Lower lobe of right lung (tissue), 2 donors: ENCODE measurements at regions not wholly inside any gene's neighbourhood (a gene's known extent, or its start where the extent isn't known, plus 50 kb on each side); places are given as distances from the start of the nearest gene placed in this dataset.

ENCODE experiments used
- ATAC-seq, 2 donors: fragments of 200-7000 bp; cut with Tn5 transposase; one replicate each; pipeline ENCODE4 v1.9.1; 2020 to 2022; ENCODE audit warnings: mild to moderate bottlenecking in 2 of 2, moderate library complexity in 2 of 2
- DNase-seq: peaks from one replicate; pipeline ENCODE4 v3.0.0-alpha.2; 2020
- H3K27ac ChIP-seq: fragments of 200-600 bp; one replicate; pipeline ENCODE4 v1.8.0; 2022
- H3K27me3 ChIP-seq: fragments of 200-600 bp; one replicate; pipeline ENCODE4 v1.8.0; 2022; ENCODE audit warnings: low read depth
- H3K36me3 ChIP-seq: fragments of 200-600 bp; one replicate; pipeline ENCODE4 v1.8.0; 2022; ENCODE audit warnings: mild to moderate bottlenecking
- H3K4me1 ChIP-seq: fragments of 200-600 bp; one replicate; pipeline ENCODE4 v1.8.0; 2022
- H3K4me3 ChIP-seq: fragments of 200-600 bp; one replicate; pipeline ENCODE4 v1.8.0; 2022; ENCODE audit warnings: mild to moderate bottlenecking
- H3K9me3 ChIP-seq: fragments of 200-600 bp; one replicate; pipeline ENCODE4 v1.8.0; 2022
- CTCF ChIP-seq: fragments of 200-600 bp; IDR thresholded peaks from one replicate; pipeline ENCODE4 v1.8.0; 2022; ENCODE audit warnings: antibody characterized with exemption, mild to moderate bottlenecking
- intact Hi-C: fragments of 100-400 bp; cut with DNase I; formaldehyde crosslinking; loops from one replicate; pipeline ENCODE4 v1.11.0; 2022
- donor health status: DM: no; HTN: yes; CAD: no; lungs with severe emphysema.

DNA sequence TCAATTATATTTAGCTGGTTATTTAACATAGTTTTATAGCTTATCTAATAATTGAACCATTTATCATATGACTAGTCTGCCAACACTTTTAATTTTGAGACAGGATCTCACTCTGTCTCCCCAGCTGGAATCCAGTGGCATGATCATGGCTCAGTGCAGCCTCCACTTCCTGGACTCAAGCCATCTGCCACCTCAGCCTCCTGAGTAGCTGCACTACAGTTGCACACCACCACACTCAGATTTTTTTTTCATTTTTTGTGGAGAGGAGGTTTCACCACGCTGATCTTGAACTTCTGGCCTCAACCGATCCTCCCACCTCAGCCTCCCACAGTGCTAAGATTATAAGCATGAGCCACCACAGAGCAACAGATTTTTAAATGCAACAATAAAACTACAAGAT lies 151.4 kb upstream of the MDGA2 start:
- no peaks in the 10 kb centered on the region for H3K36me3 ChIP-seq
- H3K4me3 ChIP-seq, result no peak overlapping the region
- no peaks in the 10 kb centered on the region for H3K4me1 ChIP-seq
- no peaks in the 10 kb centered on the region for H3K27me3 ChIP-seq
- no peaks in the 10 kb centered on the region for H3K9me3 ChIP-seq
- H3K27ac ChIP-seq, result no peak overlapping the region
- ATAC-seq, result no peak
- intact Hi-C loops, result no loop called here
- no peak for DNase-seq
- TF ChIP-seq CTCF, result no peak

GRCh38 chr14:47822326-47822725 lies 146.9 kb upstream of the MDGA2 start:
- no peak for TF ChIP-seq CTCF
- H3K36me3 ChIP-seq, result no peaks in the 10 kb centered on the region
- H3K4me1 ChIP-seq, result no peaks in the 10 kb centered on the region
- H3K27ac ChIP-seq, result no peak overlapping the region
- no peaks in the 10 kb centered on the region for H3K27me3 ChIP-seq
- H3K4me3 ChIP-seq, result no peak overlapping the region
- DNase-seq (no peak), ATAC-seq (no peak)
- intact Hi-C loops, result no loop called here
- H3K9me3 ChIP-seq, result no peaks in the 10 kb centered on the region

DNA sequence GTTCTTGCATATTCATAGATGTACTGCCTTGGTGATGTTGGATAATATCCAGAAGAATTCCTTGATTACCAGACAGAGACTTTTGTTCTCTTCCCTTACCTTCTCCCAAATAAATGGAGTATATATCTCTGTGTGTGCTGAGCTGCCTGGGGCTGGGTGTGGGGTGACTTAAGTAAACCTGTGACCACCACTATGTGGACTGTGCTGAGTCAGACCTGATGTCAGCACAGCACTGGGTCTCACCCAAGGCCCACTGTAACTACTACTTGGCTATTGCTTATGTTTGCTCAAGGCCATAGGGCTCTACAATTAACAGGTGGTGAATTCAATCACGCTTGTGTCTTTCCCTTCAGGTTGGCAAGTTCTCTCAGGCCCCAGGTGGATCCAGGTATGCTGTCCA lies 145.7 kb upstream of the MDGA2 start:
- no peak for TF ChIP-seq CTCF
- H3K9me3 ChIP-seq, result peaks cover 4% of the 10 kb centered on the region
- no peak for DNase-seq
- no peak overlapping the region for H3K4me3 ChIP-seq
- ATAC-seq, result no peak
- no peaks in the 10 kb centered on the region for H3K36me3 ChIP-seq
- no peak overlapping the region for H3K27ac ChIP-seq
- intact Hi-C loops, result no loop called here
- H3K27me3 ChIP-seq, result no peaks in the 10 kb centered on the region
- no peaks in the 10 kb centered on the region for H3K4me1 ChIP-seq

DNA sequence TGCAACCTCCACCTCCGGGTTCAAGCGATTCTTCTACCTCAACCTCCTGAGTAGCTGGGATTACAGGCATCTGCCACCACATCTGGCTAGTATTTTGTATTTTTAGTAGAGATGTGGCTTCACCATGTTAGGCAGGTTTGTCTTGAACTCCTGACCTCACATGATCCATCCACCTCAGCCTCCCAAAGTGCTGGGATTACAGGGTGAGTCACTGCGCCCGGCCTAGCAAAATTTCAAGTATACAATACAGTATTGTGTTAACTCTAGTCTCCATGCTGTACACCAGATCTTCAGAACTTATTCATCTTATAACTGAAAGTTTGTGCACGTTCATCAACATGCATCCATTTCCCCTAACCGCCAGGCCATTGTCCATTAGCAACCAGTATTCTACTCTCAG lies 115.1 kb upstream of the MDGA2 start:
- ATAC-seq, result no peak

DNA sequence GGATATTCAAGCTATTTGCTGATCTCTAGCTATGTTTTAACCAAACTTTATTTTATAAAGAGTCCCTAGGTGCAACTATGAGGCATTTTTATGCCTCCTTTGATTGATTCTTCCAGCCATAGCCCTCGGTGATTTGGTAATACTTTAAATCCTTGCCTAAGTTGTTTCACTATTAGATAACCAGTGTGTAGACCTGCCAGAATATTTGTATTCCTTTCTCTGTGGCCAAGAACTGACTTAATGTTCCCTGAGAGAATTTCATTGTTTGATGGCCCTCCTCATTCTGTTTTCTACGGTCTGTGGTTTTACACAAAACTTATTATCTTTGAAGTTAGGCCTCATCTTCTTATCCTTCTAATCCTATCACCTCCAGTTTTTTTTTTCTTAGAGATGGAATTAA lies 109.7 kb upstream of the MDGA2 start:
- intact Hi-C loops, result no loop called here
- H3K36me3 ChIP-seq, result no peaks in the 10 kb centered on the region
- no peak overlapping the region for H3K27ac ChIP-seq
- no peaks in the 10 kb centered on the region for H3K9me3 ChIP-seq
- DNase-seq (no peak), ATAC-seq (no peak)
- H3K4me3 ChIP-seq, result no peak overlapping the region
- H3K27me3 ChIP-seq, result no peaks in the 10 kb centered on the region
- TF ChIP-seq CTCF, result no peak
- H3K4me1 ChIP-seq, result no peaks in the 10 kb centered on the region

More for the DNA sequence above, 115.1 kb upstream of the MDGA2 start:
- Histone ChIP-seq H3K27ac (no peak overlapping the region), H3K4me1 (no peaks in the 10 kb centered on the region), H3K36me3 (no peaks in the 10 kb centered on the region), H3K9me3 (no peaks in the 10 kb centered on the region), H3K27me3 (no peaks in the 10 kb centered on the region), H3K4me3 (no peak overlapping the region)
- no peak for TF ChIP-seq CTCF
- DNase-seq, result no peak
- intact Hi-C loops, result no loop called here

- no peak overlapping the region for H3K27ac ChIP-seq
- ATAC-seq (no peak), DNase-seq (no peak)
- no peak for TF ChIP-seq CTCF
- intact Hi-C loops, result no loop called here
- no peaks in the 10 kb centered on the region for H3K9me3 ChIP-seq
- no peaks in the 10 kb centered on the region for H3K36me3 ChIP-seq
- no peaks in the 10 kb centered on the region for H3K27me3 ChIP-seq
- no peaks in the 10 kb centered on the region for H3K4me1 ChIP-seq
- H3K4me3 ChIP-seq, result no peak overlapping the region
These were observed 103.2 kb upstream of the MDGA2 start for GRCh38 chr14:47778631-47779030.
